ENCODE measurements at regions not wholly inside any gene's neighbourhood (a gene's known extent, or its start where the extent isn't known, plus 50 kb on each side); places are given as distances from the start of the nearest gene placed in this dataset.

DNA sequence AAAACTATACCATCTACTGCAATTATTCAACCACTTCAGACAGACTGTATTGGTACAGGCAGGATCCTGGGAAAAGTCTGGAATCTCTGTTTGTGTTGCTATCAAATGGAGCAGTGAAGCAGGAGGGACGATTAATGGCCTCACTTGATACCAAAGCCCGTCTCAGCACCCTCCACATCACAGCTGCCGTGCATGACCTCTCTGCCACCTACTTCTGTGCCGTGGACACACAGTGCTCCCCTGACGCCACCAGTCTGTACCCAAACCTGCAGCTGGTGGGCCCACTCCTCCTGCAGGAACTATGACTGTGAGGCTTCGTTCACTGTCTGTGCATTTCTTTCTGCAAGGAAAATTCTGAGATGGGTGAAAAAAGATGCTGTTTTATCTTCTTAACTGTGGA lies 284.7 kb downstream of the DAD1 start:
- no peak overlapping the region for H3K4me3 ChIP-seq (ENCODE audit: low read depth in 1 of 3, low read length in 3 of 3)
- 58% methylated on average over 6 of the region's 6 CpGs for WGBS
- H3K9ac ChIP-seq (ENCODE audit: low read depth in 1 of 2, low read length in 2 of 2), result no peak overlapping the region
- H3K4me1 ChIP-seq (ENCODE audit: control insufficient read depth in 4 of 4, insufficient read depth in 4 of 4, low read length in 3 of 4), result no peaks in the 10 kb centered on the region
- no peaks in the 10 kb centered on the region for H3K36me3 ChIP-seq (ENCODE audit: control insufficient read depth in 4 of 4, insufficient read depth in 3 of 4, low read depth in 1 of 4, low read length in 3 of 4)
- no peak for DNase-seq (ENCODE audit: low spot score)
- H3K27me3 ChIP-seq (ENCODE audit: control insufficient read depth in 4 of 4, insufficient read depth in 4 of 4, low read length in 3 of 4), result peaks cover 0 to 2% (median 0%) of the 10 kb centered on the region in 4 donors
- no peaks in the 10 kb centered on the region for H3K9me3 ChIP-seq (ENCODE audit: control insufficient read depth in 4 of 4, low read length in 3 of 4)
- H3K27ac ChIP-seq (ENCODE audit: low read depth in 1 of 2, low read length in 2 of 2), result no peak overlapping the region
- TF ChIP-seq CTCF (IDR thresholded peaks at IDR 0.05; ENCODE audit: low read depth, low read length, missing input control), result no peak
- TF ChIP-seq SP1 (IDR thresholded peaks at IDR 0.05), result no peak
- TF ChIP-seq, protein P1, sequence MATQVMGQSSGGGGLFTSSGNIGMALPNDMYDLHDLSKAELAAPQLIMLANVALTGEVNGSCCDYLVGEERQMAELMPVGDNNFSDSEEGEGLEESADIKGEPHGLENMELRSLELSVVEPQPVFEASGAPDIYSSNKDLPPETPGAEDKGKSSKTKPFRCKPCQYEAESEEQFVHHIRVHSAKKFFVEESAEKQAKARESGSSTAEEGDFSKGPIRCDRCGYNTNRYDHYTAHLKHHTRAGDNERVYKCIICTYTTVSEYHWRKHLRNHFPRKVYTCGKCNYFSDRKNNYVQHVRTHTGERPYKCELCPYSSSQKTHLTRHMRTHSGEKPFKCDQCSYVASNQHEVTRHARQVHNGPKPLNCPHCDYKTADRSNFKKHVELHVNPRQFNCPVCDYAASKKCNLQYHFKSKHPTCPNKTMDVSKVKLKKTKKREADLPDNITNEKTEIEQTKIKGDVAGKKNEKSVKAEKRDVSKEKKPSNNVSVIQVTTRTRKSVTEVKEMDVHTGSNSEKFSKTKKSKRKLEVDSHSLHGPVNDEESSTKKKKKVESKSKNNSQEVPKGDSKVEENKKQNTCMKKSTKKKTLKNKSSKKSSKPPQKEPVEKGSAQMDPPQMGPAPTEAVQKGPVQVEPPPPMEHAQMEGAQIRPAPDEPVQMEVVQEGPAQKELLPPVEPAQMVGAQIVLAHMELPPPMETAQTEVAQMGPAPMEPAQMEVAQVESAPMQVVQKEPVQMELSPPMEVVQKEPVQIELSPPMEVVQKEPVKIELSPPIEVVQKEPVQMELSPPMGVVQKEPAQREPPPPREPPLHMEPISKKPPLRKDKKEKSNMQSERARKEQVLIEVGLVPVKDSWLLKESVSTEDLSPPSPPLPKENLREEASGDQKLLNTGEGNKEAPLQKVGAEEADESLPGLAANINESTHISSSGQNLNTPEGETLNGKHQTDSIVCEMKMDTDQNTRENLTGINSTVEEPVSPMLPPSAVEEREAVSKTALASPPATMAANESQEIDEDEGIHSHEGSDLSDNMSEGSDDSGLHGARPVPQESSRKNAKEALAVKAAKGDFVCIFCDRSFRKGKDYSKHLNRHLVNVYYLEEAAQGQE (IDR thresholded peaks at IDR 0.05), result no peak
- no peak for TF ChIP-seq GABPA (IDR thresholded peaks at IDR 0.05 in 1 of 2, conservative IDR thresholded peaks at IDR 0.05 in 1 of 2)
- no peak for TF ChIP-seq RXRA (IDR thresholded peaks at IDR 0.05)
- no peak for TF ChIP-seq JUND (IDR thresholded peaks at IDR 0.05)
- no peak for TF ChIP-seq HNF4A (conservative IDR thresholded peaks at IDR 0.05)
- no peak for TF ChIP-seq TAF1 (conservative IDR thresholded peaks at IDR 0.05)
- no peak for TF ChIP-seq NR2F2 (IDR thresholded peaks at IDR 0.05)
- TF ChIP-seq FOXA2 (IDR thresholded peaks at IDR 0.05), result no peak
- TF ChIP-seq, protein P2, sequence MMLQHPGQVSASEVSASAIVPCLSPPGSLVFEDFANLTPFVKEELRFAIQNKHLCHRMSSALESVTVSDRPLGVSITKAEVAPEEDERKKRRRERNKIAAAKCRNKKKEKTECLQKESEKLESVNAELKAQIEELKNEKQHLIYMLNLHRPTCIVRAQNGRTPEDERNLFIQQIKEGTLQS (IDR thresholded peaks at IDR 0.05), result no peak

- Histone ChIP-seq H3K4me1 (ENCODE audit: control insufficient read depth in 4 of 4, insufficient read depth in 4 of 4, low read length in 3 of 4) (no peaks in the 10 kb centered on the region), H3K27ac (ENCODE audit: low read depth in 1 of 2, low read length in 2 of 2) (no peak overlapping the region), H3K9ac (ENCODE audit: low read depth in 1 of 2, low read length in 2 of 2) (no peak overlapping the region), H3K9me3 (ENCODE audit: control insufficient read depth in 4 of 4, low read length in 3 of 4) (no peaks in the 10 kb centered on the region), H3K4me3 (ENCODE audit: low read depth in 1 of 3, low read length in 3 of 3) (no peak overlapping the region), H3K27me3 (ENCODE audit: control insufficient read depth in 4 of 4, insufficient read depth in 4 of 4, low read length in 3 of 4) (peaks cover 0 to 2% (median 0%) of the 10 kb centered on the region in 4 donors), H3K36me3 (ENCODE audit: control insufficient read depth in 4 of 4, insufficient read depth in 3 of 4, low read depth in 1 of 4, low read length in 3 of 4) (no peaks in the 10 kb centered on the region)
- TF ChIP-seq HNF4G (IDR thresholded peaks at IDR 0.05) (no peak), RAD21 (IDR thresholded peaks at IDR 0.05) (peak; percentile 25 to 28), FOXA2 (IDR thresholded peaks at IDR 0.05) (no peak), MAX (IDR thresholded peaks at IDR 0.05) (no peak), FOXA1 (IDR thresholded peaks at IDR 0.05) (no peak), CTCF (IDR thresholded peaks at IDR 0.05; ENCODE audit: low read depth, low read length, missing input control) (peak; percentile 31)
- TF ChIP-seq, protein P1 (IDR thresholded peaks at IDR 0.05), result no peak
- TF ChIP-seq, protein P3, sequence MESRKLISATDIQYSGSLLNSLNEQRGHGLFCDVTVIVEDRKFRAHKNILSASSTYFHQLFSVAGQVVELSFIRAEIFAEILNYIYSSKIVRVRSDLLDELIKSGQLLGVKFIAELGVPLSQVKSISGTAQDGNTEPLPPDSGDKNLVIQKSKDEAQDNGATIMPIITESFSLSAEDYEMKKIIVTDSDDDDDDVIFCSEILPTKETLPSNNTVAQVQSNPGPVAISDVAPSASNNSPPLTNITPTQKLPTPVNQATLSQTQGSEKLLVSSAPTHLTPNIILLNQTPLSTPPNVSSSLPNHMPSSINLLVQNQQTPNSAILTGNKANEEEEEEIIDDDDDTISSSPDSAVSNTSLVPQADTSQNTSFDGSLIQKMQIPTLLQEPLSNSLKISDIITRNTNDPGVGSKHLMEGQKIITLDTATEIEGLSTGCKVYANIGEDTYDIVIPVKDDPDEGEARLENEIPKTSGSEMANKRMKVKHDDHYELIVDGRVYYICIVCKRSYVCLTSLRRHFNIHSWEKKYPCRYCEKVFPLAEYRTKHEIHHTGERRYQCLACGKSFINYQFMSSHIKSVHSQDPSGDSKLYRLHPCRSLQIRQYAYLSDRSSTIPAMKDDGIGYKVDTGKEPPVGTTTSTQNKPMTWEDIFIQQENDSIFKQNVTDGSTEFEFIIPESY (IDR thresholded peaks at IDR 0.05), result no peak
- TF ChIP-seq, protein P2 (IDR thresholded peaks at IDR 0.05), result no peak
- no peak for DNase-seq (ENCODE audit: low spot score)
- 27% methylated on average over 5 of the region's 5 CpGs for WGBS
Measured at GRCh38 chr14:22303589-22304195, 285.3 kb downstream of the DAD1 start.

Measured in liver (tissue), 8 donors.